ENCODE measurements at regions not wholly inside any gene's neighbourhood (a gene's known extent, or its start where the extent isn't known, plus 50 kb on each side); places are given as distances from the start of the nearest gene placed in this dataset.

DNA sequence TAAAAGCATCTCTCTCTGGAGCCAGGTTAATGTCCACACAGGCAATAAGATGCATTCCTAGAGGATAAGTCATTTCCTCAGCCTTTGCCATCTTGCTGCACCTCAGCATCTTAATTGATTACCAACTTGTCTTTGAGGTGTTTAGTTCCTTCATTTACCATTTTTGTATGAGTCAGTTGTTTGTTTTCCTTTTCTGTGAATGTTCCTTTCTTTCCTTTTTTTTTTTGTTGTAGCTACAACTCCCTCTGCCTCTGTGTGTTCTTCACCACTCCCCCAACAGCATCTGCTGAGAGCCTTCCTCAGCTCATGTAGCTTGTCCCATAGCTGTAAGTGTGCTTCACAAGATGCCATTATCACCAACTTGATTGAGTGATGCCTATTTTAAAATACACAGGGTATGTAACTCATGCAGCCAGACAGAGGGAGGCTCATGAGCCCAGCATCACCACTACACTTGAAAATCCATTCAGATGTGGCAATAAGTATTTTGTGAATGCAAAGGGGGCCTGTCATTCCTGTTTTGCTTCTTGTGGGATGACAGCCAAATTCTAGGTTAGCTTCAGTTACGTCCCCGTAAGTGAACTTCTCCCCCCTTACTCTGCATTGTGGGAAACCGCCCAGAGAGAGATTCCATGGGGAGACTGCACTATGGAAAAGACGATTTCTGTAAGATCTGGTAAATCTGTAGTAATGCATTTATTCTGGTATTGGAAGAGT, 315.9 kb upstream of the ZEB2 start:
- Mint-ChIP-seq H3K27me3 (ENCODE audit: insufficient read depth, unreplicated experiment) (no peaks in the 10 kb centered on the region), H3K4me1 (ENCODE audit: insufficient read depth, unreplicated experiment) (peaks cover 13% of the 10 kb centered on the region), H3K4me3 (ENCODE audit: unreplicated experiment) (no peak overlapping the region), H3K27ac (ENCODE audit: low read depth, unreplicated experiment) (no peak overlapping the region), H3K36me3 (ENCODE audit: insufficient read depth, unreplicated experiment) (no peaks in the 10 kb centered on the region), H3K9me3 (ENCODE audit: unreplicated experiment) (no peaks in the 10 kb centered on the region)
- no peak for TF ChIP-seq CTCF (IDR thresholded peaks at IDR 0.05; ENCODE audit: unreplicated experiment)
- peak; percentile 59 for DNase-seq (ENCODE audit: unreplicated experiment)
- ChIA-PET CTCF (interaction anchor here (0.6 to 1.2 kb wide), 3 partner anchors 13 to 917 kb away, joined by 3 to 4 read pairs (median 4); no protein-coding TSS in a partner anchor), POLR2A (no interaction called here)
- no TSS peak for BruUV-seq (replicated peaks)
- intact Hi-C loops (cut with micrococcal nuclease): loop anchor here (10.0 kb wide), 1 partner anchor 321 kb away; no protein-coding TSS in a partner anchor

GRCh38 chr2:144834998-144835633, 315.2 kb upstream of the ZEB2 start:
- DNase-seq (ENCODE audit: unreplicated experiment): peak; percentile 79
- no TSS peak for BruUV-seq (replicated peaks)
- no peaks in the 10 kb centered on the region for H3K36me3 Mint-ChIP-seq (ENCODE audit: insufficient read depth, unreplicated experiment)
- H3K4me3 Mint-ChIP-seq (ENCODE audit: unreplicated experiment): no peak overlapping the region
- ChIA-PET POLR2A (no interaction called here), CTCF (interaction anchor here (0.9 kb wide), 1 partner anchor 207 kb away, joined by 4 read pairs; no protein-coding TSS in a partner anchor)
- H3K27ac Mint-ChIP-seq (ENCODE audit: low read depth, unreplicated experiment): no peak overlapping the region
- H3K27me3 Mint-ChIP-seq (ENCODE audit: insufficient read depth, unreplicated experiment): no peaks in the 10 kb centered on the region
- H3K9me3 Mint-ChIP-seq (ENCODE audit: unreplicated experiment): no peaks in the 10 kb centered on the region
- peaks cover 13% of the 10 kb centered on the region for H3K4me1 Mint-ChIP-seq (ENCODE audit: insufficient read depth, unreplicated experiment)
- intact Hi-C loops (cut with micrococcal nuclease): loop anchor here (10.0 kb wide), 1 partner anchor 320 kb away; no protein-coding TSS in a partner anchor
- no peak for TF ChIP-seq CTCF (IDR thresholded peaks at IDR 0.05; ENCODE audit: unreplicated experiment)

GRCh38 chr2:144834363-144834762, 314.4 kb upstream of the ZEB2 start:
- no peak overlapping the region for H3K4me3 Mint-ChIP-seq (ENCODE audit: unreplicated experiment)
- no peaks in the 10 kb centered on the region for H3K36me3 Mint-ChIP-seq (ENCODE audit: insufficient read depth, unreplicated experiment)
- TF ChIP-seq CTCF (IDR thresholded peaks at IDR 0.05; ENCODE audit: unreplicated experiment): no peak
- intact Hi-C loops (cut with micrococcal nuclease): loop anchor here (10.0 kb wide), 1 partner anchor 320 kb away; no protein-coding TSS in a partner anchor
- peak; percentile 16 for DNase-seq (ENCODE audit: unreplicated experiment)
- POLR2A ChIA-PET: interaction anchor here (0.7 kb wide), 1 partner anchor 136 kb away, joined by 3 read pairs; no protein-coding TSS in a partner anchor
- no peaks in the 10 kb centered on the region for H3K9me3 Mint-ChIP-seq (ENCODE audit: unreplicated experiment)
- H3K4me1 Mint-ChIP-seq (ENCODE audit: insufficient read depth, unreplicated experiment): peaks cover 13% of the 10 kb centered on the region
- H3K27me3 Mint-ChIP-seq (ENCODE audit: insufficient read depth, unreplicated experiment): no peaks in the 10 kb centered on the region
- BruUV-seq (replicated peaks): no TSS peak
- H3K27ac Mint-ChIP-seq (ENCODE audit: low read depth, unreplicated experiment): no peak overlapping the region
- CTCF ChIA-PET: no interaction called here

DNA sequence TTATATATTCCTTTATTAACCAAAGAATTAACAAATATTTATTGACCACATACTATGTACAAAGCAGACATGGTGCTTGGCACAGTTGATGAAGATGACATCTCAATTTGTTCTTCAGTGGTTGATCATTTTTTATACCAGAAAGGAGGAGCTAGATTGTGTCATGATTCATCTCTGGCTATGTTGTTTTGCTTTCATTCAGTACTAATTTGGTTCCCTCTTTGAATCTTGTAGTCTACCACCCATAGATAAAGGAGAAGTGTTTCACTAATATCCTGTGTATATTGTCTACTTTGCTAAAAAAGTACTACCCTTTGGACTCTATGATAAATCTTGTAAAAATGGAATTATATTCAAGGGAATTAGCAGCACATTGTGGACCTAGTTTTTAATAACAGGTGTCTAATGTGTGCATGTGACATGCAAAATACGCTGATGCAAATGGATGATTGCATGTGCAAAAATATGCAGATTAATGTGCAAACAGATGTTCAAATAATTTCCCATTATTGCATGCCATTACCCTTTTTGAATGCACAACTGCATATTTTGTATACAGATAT, 313.2 kb upstream of the ZEB2 start:
- ChIA-PET CTCF (interaction anchor here (1.0 kb wide), 1 partner anchor 288 kb away, joined by 4 read pairs; no protein-coding TSS in a partner anchor), POLR2A (interaction anchor here (0.9 to 1.0 kb wide), 2 partner anchors 8 to 16 kb away, joined by 3 read pairs; no protein-coding TSS in a partner anchor)
- peaks cover 12% of the 10 kb centered on the region for H3K4me1 Mint-ChIP-seq (ENCODE audit: insufficient read depth, unreplicated experiment)
- no peaks in the 10 kb centered on the region for H3K27me3 Mint-ChIP-seq (ENCODE audit: insufficient read depth, unreplicated experiment)
- TF ChIP-seq CTCF (IDR thresholded peaks at IDR 0.05; ENCODE audit: unreplicated experiment): no peak
- H3K36me3 Mint-ChIP-seq (ENCODE audit: insufficient read depth, unreplicated experiment): no peaks in the 10 kb centered on the region
- no peak overlapping the region for H3K27ac Mint-ChIP-seq (ENCODE audit: low read depth, unreplicated experiment)
- DNase-seq (ENCODE audit: unreplicated experiment): no peak
- H3K9me3 Mint-ChIP-seq (ENCODE audit: unreplicated experiment): no peaks in the 10 kb centered on the region
- intact Hi-C loops (cut with micrococcal nuclease): loop anchor here (10.0 kb wide), 1 partner anchor 318 kb away; no protein-coding TSS in a partner anchor
- H3K4me3 Mint-ChIP-seq (ENCODE audit: unreplicated experiment): no peak overlapping the region
- BruUV-seq (replicated peaks): no TSS peak

Data from MCF 10A (cell line).